Fibroblast of lung (primary cell): ENCODE measurements at regions not wholly inside any gene's neighbourhood (a gene's known extent, or its start where the extent isn't known, plus 50 kb on each side); places are given as distances from the start of the nearest gene placed in this dataset.

ENCODE experiments used
- DNase-seq, 2 donors: peaks; one replicate each; pipeline versions ENCODE4 v3.0.0 to v3.0.0-alpha.2; 2010; ENCODE audit warnings: low read depth in 2 of 2
- H2AFZ ChIP-seq: 2 replicates; pipeline ENCODE4 v1.5.1; 2012; ENCODE audit warnings: low read length, control low read depth, inconsistent platforms
- H3K27ac ChIP-seq: 2 replicates; pipeline ENCODE4 v1.5.1; 2011; ENCODE audit warnings: low read length, control low read depth; ENCODE audit not compliant: insufficient read depth
- H3K27me3 ChIP-seq: 2 replicates; pipeline ENCODE4 v1.5.1; 2011; ENCODE audit warnings: mild to moderate bottlenecking, low read length; ENCODE audit not compliant: control insufficient read depth, insufficient read depth
- H3K36me3 ChIP-seq: 2 replicates; pipeline ENCODE4 v1.5.1; 2011; ENCODE audit warnings: low read length; ENCODE audit not compliant: control insufficient read depth, insufficient read depth
- H3K4me1 ChIP-seq: 2 replicates; pipeline ENCODE4 v1.5.1; 2011; ENCODE audit warnings: low read length; ENCODE audit not compliant: control insufficient read depth, insufficient read depth; ENCODE audit errors: extremely low read depth
- H3K4me2 ChIP-seq: 2 replicates; pipeline ENCODE4 v1.5.1; 2011; ENCODE audit warnings: low read length, control low read depth; ENCODE audit not compliant: insufficient read depth; ENCODE audit errors: extremely low read depth
- H3K4me3 ChIP-seq, 4 experiments: fragments of 200-600 bp in 1 of 4; sonication (generic) in 1 of 4; replicated peaks in 1 of 4; 2 replicates each; pipeline ENCODE4 v1.5.1; 2011 to 2016; ENCODE audit warnings: low read length in 4 of 4, low read depth in 3 of 4, mild to moderate bottlenecking in 3 of 4, control low read depth in 2 of 4, inconsistent platforms in 1 of 4, mixed read lengths in 1 of 4; ENCODE audit not compliant: insufficient read depth in 1 of 4; ENCODE audit errors: control extremely low read depth in 1 of 4
- H3K79me2 ChIP-seq: 2 replicates; pipeline ENCODE4 v1.5.1; 2012; ENCODE audit warnings: mild to moderate bottlenecking, low read length, inconsistent platforms; ENCODE audit not compliant: control insufficient read depth, insufficient read depth
- H3K9ac ChIP-seq: 2 replicates; pipeline ENCODE4 v1.5.1; 2011; ENCODE audit warnings: mild to moderate bottlenecking, low read length, control low read depth; ENCODE audit not compliant: insufficient read depth
- H3K9me3 ChIP-seq: 2 replicates; pipeline ENCODE4 v1.5.1; 2012; ENCODE audit warnings: low read depth, low read length; ENCODE audit not compliant: control insufficient read depth, insufficient read depth
- H4K20me1 ChIP-seq: 2 replicates; pipeline ENCODE4 v1.5.1; 2011; ENCODE audit warnings: low read length; ENCODE audit not compliant: control insufficient read depth, insufficient read depth; ENCODE audit errors: extremely low read depth
- EZH2 ChIP-seq: IDR thresholded peaks from 2 replicates; pipeline ENCODE4 v1.5.1; 2012; ENCODE audit warnings: low read length, control low read depth, mild to moderate bottlenecking; ENCODE audit errors: missing control alignments
- TF ChIP-seq, protein P1 (sequence below), 2 donors: IDR thresholded peaks in 1 of 2; conservative IDR thresholded peaks in 1 of 2; 1 replicate in 1 of 2; 2 replicates in 1 of 2; pipeline ENCODE4 v1.5.1; 2011 to 2012; ENCODE audit warnings: low read length in 2 of 2, control low read depth in 1 of 2, inconsistent platforms in 1 of 2, low read depth in 1 of 2, mild to moderate bottlenecking in 1 of 2

DNA sequence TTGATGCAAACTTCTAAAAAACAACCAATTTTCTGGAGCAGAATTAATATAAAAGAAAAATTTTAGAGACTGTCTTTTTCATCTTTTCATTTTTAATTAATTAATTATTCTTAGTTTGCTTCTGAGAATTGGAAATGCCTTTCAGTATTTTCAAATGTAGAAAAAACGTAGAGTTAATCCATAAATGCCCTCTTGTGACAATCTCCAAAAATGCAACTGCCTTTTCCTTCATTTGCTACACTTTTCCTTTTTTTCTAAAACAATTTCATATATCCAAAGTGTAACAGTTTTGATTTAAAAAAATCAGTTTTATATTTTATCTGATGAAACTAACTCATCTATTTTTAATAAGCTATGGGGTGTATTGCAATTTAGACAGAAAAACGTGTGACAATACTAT is 409.3 kb downstream of the PRKD1 start:
- no peaks in the 10 kb centered on the region for H3K79me2 ChIP-seq
- no peaks in the 10 kb centered on the region for H3K4me1 ChIP-seq
- DNase-seq, result peak; percentile 5 to 42
- no peak overlapping the region for H3K9ac ChIP-seq
- TF ChIP-seq, protein P1, sequence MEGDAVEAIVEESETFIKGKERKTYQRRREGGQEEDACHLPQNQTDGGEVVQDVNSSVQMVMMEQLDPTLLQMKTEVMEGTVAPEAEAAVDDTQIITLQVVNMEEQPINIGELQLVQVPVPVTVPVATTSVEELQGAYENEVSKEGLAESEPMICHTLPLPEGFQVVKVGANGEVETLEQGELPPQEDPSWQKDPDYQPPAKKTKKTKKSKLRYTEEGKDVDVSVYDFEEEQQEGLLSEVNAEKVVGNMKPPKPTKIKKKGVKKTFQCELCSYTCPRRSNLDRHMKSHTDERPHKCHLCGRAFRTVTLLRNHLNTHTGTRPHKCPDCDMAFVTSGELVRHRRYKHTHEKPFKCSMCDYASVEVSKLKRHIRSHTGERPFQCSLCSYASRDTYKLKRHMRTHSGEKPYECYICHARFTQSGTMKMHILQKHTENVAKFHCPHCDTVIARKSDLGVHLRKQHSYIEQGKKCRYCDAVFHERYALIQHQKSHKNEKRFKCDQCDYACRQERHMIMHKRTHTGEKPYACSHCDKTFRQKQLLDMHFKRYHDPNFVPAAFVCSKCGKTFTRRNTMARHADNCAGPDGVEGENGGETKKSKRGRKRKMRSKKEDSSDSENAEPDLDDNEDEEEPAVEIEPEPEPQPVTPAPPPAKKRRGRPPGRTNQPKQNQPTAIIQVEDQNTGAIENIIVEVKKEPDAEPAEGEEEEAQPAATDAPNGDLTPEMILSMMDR (conservative IDR thresholded peaks at IDR 0.05 in 1 of 2, IDR thresholded peaks at IDR 0.05 in 1 of 2; ENCODE audit: low read depth in 1 of 2, low read length in 2 of 2), result peak; percentile 25 to 51
- no peak for TF ChIP-seq EZH2
- no peaks in the 10 kb centered on the region for H3K36me3 ChIP-seq
- no peaks in the 10 kb centered on the region for H3K9me3 ChIP-seq
- H3K4me2 ChIP-seq, result no peak overlapping the region
- H3K27ac ChIP-seq, result no peak overlapping the region
- H3K27me3 ChIP-seq, result no peaks in the 10 kb centered on the region
- H2AFZ ChIP-seq, result no peak overlapping the region
- no peaks in the 10 kb centered on the region for H4K20me1 ChIP-seq
- H3K4me3 ChIP-seq, result no peak overlapping the region

DNA sequence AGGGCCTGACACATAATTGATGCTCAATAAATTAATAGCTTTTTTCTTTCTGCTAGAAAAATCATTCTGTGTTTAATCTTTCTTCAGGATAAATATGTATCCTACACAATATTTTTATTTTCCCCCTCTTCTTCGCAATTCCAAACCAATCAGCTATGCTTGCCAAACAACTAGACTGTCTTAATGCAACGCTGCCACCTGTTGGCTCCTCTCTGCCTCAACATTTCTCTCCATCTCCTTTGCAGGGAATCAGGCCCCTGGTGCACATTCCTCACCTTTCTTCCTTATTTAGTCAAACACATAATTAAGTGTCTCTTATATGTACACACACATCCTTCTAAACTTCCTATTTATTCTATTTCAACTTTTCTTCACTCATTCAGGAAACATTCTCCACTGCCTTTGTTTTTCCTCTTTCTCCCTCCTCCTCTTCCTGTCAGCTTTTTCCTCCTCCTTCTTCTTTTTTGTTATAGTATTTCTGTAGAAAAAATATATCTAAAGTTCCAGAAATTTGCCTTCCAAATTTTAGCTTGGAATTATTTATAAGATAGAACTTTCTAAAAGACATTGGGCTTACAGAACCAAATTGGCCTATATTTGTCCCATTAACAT is 406.0 kb downstream of the PRKD1 start:
- H3K27me3 ChIP-seq, result no peaks in the 10 kb centered on the region
- TF ChIP-seq, protein P1 (conservative IDR thresholded peaks at IDR 0.05 in 1 of 2, IDR thresholded peaks at IDR 0.05 in 1 of 2; ENCODE audit: low read depth in 1 of 2, low read length in 2 of 2), result peak; percentile 17 to 44
- TF ChIP-seq EZH2, result no peak
- no peak overlapping the region for H3K4me3 ChIP-seq
- no peak overlapping the region for H3K9ac ChIP-seq
- no peak overlapping the region for H3K4me2 ChIP-seq
- H3K27ac ChIP-seq, result no peak overlapping the region
- H4K20me1 ChIP-seq, result no peaks in the 10 kb centered on the region
- no peaks in the 10 kb centered on the region for H3K36me3 ChIP-seq
- no peaks in the 10 kb centered on the region for H3K4me1 ChIP-seq
- no peaks in the 10 kb centered on the region for H3K9me3 ChIP-seq
- H2AFZ ChIP-seq, result no peak overlapping the region
- no peaks in the 10 kb centered on the region for H3K79me2 ChIP-seq
- peak in 1 of 2 donors; percentile 2 for DNase-seq
